Liver (tissue), 3 donors: ENCODE measurements at regions not wholly inside any gene's neighbourhood (a gene's known extent, or its start where the extent isn't known, plus 50 kb on each side); places are given as distances from the start of the nearest gene placed in this dataset.

Experiments
- CTCF ChIP-seq: fragments of 150-350 bp; IDR thresholded peaks from 2 replicates; pipeline ENCODE4 v1.5.1; 2017; ENCODE audit warnings: improper control_type of control experiment, low read depth, low read length; ENCODE audit not compliant: missing input control
- REST ChIP-seq: IDR thresholded peaks from 2 replicates; pipeline ENCODE4 v1.6.1; 2016; ENCODE audit warnings: antibody characterized with exemption, mild to moderate bottlenecking
- SP1 ChIP-seq: IDR thresholded peaks from 2 replicates; pipeline ENCODE4 v1.6.1; 2018; ENCODE audit warnings: antibody characterized with exemption, mild to moderate bottlenecking
- TAF1 ChIP-seq: conservative IDR thresholded peaks from 2 replicates; pipeline ENCODE4 v1.6.1; 2016; ENCODE audit warnings: antibody characterized with exemption, mild to moderate bottlenecking
- donor health status: healthy.
- donor health status: healthy.

GRCh38 chr16:63925221-63925620 lies 1196.6 kb downstream of the CDH11 start:
- TF ChIP-seq CTCF (no peak), REST (no peak), TAF1 (no peak), SP1 (no peak)
